ELR (cell line): ENCODE measurements at regions not wholly inside any gene's neighbourhood (a gene's known extent, or its start where the extent isn't known, plus 50 kb on each side); places are given as distances from the start of the nearest gene placed in this dataset.

Experiments
- DNase-seq: peaks from one replicate; pipeline ENCODE4 v3.0.0-alpha.2; 2015; ENCODE audit warnings: low read depth

- no peak for DNase-seq
Measured at GRCh38 chr14:101046071-101046470, 142.5 kb upstream of the RTL1 start.

- no peak for DNase-seq
Measured at GRCh38 chr14:101047326-101047725, 143.8 kb upstream of the RTL1 start.

DNA sequence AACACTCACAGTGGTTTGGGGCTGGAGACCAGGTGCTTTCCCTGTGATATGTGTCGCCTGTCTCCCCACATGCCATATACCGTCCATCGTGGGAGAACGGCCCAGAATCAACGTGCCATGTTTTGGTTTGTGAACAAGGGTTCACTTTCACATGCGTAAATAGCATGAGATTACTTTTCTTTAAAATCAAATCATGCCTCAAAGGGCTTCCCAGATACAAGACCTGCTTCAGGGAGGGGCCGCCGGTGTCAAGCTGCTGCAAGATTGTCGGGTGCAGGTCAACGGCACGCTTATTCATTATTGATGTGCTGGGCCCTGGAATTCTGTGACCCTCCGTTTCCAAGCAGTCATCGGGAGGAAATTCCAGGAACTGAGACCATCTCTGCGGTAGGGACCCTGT is 145.2 kb upstream of the RTL1 start:
- no peak for DNase-seq

DNA sequence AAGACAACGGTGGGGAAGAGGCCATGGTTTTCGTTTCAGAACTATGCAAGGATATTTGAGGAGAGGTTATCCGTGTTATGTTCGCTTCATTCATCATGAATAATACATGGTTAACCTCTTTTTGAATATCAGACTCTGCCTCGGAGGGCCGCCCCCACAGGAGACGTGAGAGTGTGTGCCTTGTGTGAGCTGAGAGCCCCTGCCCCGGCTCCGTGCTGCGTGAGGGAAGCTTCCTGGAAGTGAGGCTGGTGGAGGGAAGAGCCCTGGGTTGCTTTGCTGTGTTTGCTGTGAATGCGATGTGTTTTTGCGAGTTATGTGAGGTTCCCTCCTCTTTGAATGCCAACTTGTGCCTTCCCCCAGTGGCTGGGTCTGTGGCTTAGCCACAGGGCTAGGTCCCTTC is 146.0 kb upstream of the RTL1 start:
- no peak for DNase-seq

- no peak for DNase-seq
Measured at GRCh38 chr14:101049942-101050341, 146.4 kb upstream of the RTL1 start.

DNA sequence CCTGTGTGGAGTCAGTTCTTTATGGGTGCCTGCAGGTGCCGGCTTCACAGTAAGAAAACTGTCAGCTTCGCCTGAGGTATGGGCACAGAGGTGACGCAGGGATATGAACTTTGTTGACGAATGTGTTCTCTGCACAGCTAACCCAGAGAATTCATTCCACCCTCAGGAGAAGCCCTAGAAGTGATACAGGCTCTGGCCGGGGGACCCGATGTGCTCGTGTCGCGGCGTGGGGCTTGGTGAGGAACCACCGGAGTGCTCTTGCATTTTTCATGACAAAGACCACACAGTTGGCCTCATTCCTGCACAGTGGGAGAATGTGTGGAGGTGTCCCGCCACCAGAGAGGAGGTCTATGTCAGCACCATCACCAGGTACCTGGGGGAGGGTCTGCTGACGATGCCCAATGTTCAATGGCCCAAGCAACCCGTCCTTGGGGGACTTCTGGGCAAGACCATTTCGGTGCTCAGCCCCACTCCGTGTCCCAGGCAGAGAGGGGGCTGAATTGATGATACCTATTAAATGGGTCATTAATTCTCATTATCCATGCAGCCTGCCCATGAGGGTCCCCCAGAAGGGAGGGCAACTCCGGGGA is 147.5 kb upstream of the RTL1 start:
- no peak for DNase-seq

GRCh38 chr14:101054671-101055070 is 151.1 kb upstream of the RTL1 start:
- DNase-seq = peak; percentile 19

DNA sequence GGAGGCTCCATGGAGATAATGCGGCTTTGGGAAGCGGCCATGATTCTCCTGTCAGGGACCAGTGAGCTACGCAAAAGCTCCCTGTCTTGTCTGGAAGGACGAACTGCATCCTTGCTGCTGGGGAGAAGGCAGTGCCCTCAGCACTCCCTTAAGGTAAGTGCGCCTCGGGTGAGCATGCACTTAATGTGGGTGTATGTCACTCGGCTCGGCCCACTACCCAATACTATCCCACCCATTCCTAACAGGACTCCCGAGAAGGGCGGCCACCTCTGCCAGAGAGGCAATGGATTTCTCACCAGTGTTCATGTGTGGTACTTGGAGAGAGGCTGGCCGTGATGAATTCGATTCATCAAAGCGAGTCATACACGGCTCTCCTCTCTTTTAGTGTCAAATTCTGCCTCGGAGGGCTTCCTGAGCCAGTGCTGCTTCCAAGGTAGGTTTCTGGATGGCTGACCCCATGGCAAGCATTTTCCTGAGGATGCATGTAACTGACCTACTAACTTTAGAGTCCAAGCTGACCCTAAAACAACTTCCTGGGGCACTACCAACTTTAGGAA is 151.7 kb upstream of the RTL1 start:
- DNase-seq = peak; percentile 25

DNA sequence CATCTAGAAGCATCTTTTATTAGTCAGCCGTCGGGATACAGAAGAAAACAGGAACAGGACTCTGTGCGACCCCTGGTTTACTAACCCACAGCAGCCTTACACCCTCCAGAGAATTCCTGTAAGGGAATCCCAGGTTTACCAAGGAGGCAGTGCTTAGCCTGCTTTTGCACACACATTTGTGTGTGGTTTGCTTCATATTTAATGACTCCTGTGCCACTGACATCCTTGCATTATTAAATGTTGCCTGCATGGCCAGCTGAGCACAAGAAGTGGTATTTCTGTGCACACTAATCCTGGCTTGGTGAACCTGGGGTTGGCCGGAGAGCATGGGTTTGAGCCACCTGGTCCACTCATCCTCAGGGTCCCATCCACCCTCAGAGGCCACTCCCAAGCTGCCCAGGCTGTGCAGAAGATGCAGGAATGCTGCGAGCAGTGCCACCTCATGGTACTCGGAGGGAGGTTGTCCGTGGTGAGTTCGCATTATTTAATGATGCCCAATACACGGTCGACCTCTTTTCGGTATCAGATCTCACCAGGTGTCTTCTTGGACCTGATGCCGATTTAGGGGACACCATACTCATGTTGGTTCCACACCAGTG is 152.4 kb upstream of the RTL1 start:
- DNase-seq = no peak

DNA sequence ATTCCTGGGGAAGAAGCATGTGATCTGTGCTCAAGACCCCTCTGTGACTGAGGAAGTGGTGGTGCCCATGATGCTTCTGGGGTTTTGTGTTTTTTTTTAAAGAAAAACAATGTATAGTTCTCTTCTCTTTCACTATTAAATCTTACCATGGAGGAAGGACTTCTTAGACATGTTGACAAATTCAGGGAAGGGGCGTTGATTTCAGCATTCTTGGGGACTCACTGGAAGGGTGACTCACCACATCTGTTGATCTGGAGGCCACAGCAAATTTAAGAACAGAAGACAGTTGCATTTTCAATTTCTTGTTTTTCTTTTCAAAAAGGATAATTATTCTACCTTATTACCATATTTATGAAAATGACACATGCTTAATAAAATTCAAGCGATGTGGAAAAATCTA is 152.9 kb upstream of the RTL1 start:
- no peak for DNase-seq

DNA sequence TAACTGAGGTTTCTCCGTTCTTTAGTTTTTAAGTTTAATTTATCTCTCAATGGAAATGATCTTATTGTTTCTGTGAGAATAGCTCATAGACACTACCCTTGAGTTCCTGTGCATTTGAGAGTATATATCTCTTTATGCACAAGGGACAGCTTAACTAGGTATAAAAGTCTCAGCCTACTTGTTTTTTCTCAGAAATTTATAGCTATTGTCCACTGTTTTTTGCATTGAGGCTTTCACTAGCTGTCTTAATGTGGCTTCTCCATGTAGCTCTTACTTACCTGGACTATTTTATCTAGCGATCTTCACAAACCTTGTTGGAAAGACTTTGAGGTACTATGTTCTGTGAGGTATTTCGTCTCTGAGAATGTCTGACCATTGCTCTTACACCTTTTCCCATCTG is 153.9 kb upstream of the RTL1 start:
- no peak for DNase-seq

DNA sequence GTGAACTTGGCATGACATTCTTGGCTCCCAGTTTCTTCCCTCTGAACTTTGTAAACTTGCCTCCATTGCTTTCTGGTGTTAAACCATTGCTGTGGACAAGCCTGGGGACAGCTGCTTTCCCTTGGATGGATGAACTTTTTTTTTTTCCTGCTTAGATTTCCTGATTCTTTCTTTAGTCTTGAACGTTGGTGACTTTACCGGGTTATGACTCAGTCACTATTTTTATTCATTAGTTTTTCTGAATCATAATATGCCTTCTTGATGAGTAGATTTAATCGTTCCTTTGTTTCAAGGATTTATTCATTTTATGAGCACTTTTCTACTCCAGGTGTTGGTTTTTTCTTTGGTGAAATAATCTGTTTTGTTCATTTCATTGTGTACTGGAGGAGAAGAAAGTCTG is 155.0 kb upstream of the RTL1 start:
- peak; percentile 60 for DNase-seq

DNA sequence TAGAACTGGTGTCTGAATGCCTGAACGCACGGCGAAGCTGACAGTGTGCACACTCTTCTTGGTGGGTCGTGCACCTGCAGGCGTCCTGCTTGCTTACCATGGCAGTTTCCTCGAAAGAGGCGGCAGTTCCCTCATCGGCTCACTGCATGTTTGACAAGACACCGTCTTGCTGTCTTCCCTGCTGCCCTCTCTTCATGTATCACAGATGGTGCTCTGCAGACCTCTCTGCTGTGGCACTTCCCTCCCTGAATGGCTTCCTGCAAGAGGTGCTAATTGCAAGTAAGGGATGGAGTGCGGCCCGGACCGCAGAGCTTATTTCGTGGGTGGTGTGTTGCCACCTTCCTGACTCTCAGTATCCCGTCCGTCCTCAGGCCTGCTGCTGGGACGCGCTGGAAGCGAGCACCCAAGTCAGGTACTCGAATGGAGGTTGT is 156.7 kb upstream of the RTL1 start:
- no peak for DNase-seq

DNA sequence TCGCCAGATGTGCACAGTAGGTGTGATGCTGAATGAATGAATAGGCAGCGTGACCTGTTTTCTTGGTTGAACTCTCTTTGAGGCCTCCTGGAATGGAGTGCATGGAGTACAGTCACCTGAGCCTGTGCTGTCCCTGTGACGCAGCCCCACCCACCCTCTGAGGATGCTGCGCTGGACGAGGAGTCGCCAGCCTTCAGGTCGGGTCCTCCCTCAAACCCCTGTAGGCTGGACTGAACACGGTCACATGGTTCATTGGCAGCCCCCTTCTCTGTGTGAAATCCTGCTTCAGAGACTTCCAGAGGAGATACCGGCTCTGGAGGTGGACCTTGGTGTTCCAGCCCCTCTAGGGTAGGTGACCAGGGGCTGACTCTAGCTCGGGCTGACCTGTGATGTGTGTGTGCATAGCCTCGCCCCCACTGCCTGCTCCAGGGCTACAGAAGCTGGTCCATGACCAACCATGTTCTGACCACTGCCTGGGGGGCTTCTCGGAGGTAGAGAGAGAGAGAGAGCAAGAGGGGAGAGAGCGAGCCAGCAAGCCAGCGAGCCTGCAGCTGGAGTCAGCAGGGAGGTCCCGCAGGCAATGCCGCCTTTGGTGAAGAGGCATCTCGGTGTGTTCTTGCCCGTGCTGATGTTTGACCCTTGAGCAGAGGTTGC is 158.0 kb upstream of the RTL1 start:
- DNase-seq = no peak

- DNase-seq = no peak
Measured at GRCh38 chr14:101062065-101062450, 158.5 kb upstream of the RTL1 start.

GRCh38 chr14:101062601-101063000 is 159.1 kb upstream of the RTL1 start:
- DNase-seq = no peak

DNA sequence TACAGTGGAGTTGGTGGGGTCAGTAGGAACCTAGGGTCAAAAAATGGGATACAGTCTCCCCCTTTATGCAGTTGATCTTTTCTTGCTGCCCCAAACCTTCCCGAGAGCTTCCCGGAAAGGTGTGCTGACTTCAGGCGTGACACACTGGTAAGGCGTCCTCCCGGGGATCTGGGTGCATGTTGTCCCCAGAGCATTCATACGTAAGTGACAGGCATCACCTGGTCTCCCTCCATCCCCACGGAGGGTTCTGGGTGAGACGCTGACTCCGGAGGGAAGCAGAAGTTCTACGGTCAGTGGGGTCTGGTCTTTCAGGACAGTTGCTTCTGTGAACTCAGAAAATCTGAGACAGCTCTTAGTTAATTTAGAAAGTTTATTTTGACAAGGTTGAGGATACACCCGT is 159.6 kb upstream of the RTL1 start:
- DNase-seq = no peak

- DNase-seq = no peak
Measured at GRCh38 chr14:101064121-101064661, 160.7 kb upstream of the RTL1 start.

DNA sequence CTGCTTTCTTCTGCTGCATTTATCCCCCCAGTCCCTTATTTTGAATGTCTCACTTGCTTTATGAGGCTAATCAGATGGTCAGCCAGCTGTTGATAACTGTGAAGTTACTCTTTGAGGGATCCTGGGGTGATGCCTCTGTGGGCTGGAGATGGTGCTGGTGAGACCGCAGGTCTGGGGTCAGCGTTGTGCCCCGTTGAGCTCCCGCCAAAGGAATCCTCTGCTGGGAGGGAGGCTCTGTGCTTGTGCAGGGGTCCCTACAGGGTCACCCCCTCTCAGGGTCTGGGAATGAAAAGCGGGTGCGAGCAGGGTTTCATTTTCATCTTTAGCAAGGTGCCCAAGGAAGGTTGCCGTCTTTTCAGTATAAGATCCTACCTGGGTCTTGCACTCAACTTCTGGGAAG is 161.2 kb upstream of the RTL1 start:
- no peak for DNase-seq

DNA sequence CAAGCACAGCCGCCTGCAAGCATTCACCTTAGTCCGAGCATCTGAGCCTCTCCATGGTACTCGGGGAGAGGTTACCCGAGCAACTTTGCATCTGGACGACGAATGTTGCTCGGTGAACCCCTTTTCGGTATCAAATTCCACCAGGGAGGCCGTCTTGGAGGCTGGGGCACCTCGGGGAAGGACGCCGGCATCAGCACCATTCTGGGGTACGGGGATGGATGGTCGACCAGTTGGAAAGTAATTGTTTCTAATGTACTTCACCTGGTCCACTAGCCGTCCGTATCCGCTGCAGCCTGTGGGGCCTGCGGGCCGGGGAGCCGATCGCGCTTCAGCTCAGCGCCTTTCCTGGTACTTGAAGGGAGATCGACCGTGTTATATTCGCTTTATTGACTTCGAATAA is 161.7 kb upstream of the RTL1 start:
- no peak for DNase-seq

- DNase-seq = no peak
Measured at GRCh38 chr14:101065696-101066694, 162.5 kb upstream of the RTL1 start.
